ENCODE measurements at regions not wholly inside any gene's neighbourhood (a gene's known extent, or its start where the extent isn't known, plus 50 kb on each side); places are given as distances from the start of the nearest gene placed in this dataset.

DNA sequence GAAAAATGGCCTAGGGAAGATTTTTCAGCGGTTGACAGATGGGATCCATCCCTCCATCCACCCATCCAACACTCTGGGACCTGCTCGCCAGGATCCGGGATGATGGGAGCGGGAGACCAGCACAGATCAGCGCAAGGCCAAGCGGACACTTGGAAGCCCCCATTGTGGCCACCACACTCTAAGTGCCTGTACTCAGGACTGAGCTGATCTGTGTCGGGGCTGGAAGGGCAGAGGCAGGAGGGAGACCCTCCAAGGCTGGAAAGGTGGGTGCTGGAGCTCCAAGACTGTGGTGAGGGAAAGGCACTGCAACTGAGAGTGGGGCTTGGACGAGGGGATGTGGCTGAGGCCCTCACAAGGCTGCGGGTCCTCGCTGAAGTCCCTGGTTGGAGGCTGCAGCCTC, 91.8 kb upstream of the TRPM1 start:
- no peak for FAIRE-seq
- Histone ChIP-seq H3K9me3 (ENCODE audit: control insufficient read depth in 2 of 3, insufficient read depth in 1 of 3, low read length in 3 of 3) (peaks cover 0 to 8% (median 0%) of the 10 kb centered on the region in 3 donors), H3K9ac (ENCODE audit: low read length in 3 of 3) (no peak overlapping the region), H3K27me3 (ENCODE audit: control insufficient read depth, insufficient read depth, low read length) (no peaks in the 10 kb centered on the region), H3K36me3 (ENCODE audit: control insufficient read depth in 2 of 3, insufficient read depth in 3 of 3, low read length in 3 of 3) (no peaks in the 10 kb centered on the region), H3K27ac (ENCODE audit: low read depth in 2 of 2, low read length in 2 of 2) (no peak overlapping the region), H3K4me1 (ENCODE audit: control insufficient read depth in 2 of 3, insufficient read depth in 2 of 3, low read depth in 1 of 3, low read length in 3 of 3) (peaks cover 0 to 2% (median 0%) of the 10 kb centered on the region in 3 donors), H3K4me3 (ENCODE audit: low read length in 3 of 3) (no peak overlapping the region)
- TF ChIP-seq, protein P1, sequence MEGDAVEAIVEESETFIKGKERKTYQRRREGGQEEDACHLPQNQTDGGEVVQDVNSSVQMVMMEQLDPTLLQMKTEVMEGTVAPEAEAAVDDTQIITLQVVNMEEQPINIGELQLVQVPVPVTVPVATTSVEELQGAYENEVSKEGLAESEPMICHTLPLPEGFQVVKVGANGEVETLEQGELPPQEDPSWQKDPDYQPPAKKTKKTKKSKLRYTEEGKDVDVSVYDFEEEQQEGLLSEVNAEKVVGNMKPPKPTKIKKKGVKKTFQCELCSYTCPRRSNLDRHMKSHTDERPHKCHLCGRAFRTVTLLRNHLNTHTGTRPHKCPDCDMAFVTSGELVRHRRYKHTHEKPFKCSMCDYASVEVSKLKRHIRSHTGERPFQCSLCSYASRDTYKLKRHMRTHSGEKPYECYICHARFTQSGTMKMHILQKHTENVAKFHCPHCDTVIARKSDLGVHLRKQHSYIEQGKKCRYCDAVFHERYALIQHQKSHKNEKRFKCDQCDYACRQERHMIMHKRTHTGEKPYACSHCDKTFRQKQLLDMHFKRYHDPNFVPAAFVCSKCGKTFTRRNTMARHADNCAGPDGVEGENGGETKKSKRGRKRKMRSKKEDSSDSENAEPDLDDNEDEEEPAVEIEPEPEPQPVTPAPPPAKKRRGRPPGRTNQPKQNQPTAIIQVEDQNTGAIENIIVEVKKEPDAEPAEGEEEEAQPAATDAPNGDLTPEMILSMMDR (IDR thresholded peaks at IDR 0.05; ENCODE audit: borderline replicate concordance, extremely low read depth, insufficient read depth), result no peak
- no peak for DNase-seq
- intact Hi-C loops (cut with DNase I), result no loop called here

DNA sequence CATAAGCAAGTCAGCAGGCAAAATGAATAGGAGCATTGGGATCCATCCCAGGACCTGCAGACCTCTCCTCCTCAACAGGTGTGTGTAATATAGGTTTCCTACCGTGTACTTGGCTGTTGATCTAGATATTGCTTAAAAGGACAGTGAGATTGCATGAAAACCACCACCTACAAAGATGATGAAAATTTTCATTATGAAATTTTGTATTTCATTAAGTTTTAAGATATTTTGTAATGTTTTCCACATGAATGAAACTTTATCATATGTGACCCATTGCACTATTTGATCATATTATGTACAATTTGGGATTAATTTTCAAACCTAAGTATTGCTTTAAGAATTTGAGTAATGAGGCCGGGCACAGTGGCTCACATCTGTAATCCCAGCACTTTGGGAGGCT, 94.3 kb upstream of the TRPM1 start:
- no peaks in the 10 kb centered on the region for H3K9me3 ChIP-seq (ENCODE audit: control insufficient read depth in 2 of 3, insufficient read depth in 1 of 3, low read length in 3 of 3)
- H3K27me3 ChIP-seq (ENCODE audit: control insufficient read depth, insufficient read depth, low read length), result no peaks in the 10 kb centered on the region
- H3K4me3 ChIP-seq (ENCODE audit: low read length in 3 of 3), result no peak overlapping the region
- no peak overlapping the region for H3K9ac ChIP-seq (ENCODE audit: low read length in 3 of 3)
- no peak for DNase-seq
- H3K4me1 ChIP-seq (ENCODE audit: control insufficient read depth in 2 of 3, insufficient read depth in 2 of 3, low read depth in 1 of 3, low read length in 3 of 3), result peaks cover 0 to 11% (median 0%) of the 10 kb centered on the region in 3 donors
- TF ChIP-seq, protein P1 (IDR thresholded peaks at IDR 0.05; ENCODE audit: borderline replicate concordance, extremely low read depth, insufficient read depth), result no peak
- intact Hi-C loops (cut with DNase I), result no loop called here
- H3K27ac ChIP-seq (ENCODE audit: low read depth in 2 of 2, low read length in 2 of 2), result no peak overlapping the region
- H3K36me3 ChIP-seq (ENCODE audit: control insufficient read depth in 2 of 3, insufficient read depth in 3 of 3, low read length in 3 of 3), result no peaks in the 10 kb centered on the region
- FAIRE-seq, result no peak

GRCh38 chr15:31197497-31198414, 96.2 kb upstream of the TRPM1 start:
- no peaks in the 10 kb centered on the region for H3K9me3 ChIP-seq (ENCODE audit: control insufficient read depth in 2 of 3, insufficient read depth in 1 of 3, low read length in 3 of 3)
- no peak overlapping the region for H3K9ac ChIP-seq (ENCODE audit: low read length in 3 of 3)
- intact Hi-C loops (cut with DNase I), result no loop called here
- FAIRE-seq (no peak), DNase-seq (peak in 2 of 5 donors; percentile 25 to 75)
- H3K36me3 ChIP-seq (ENCODE audit: control insufficient read depth in 2 of 3, insufficient read depth in 3 of 3, low read length in 3 of 3), result no peaks in the 10 kb centered on the region
- peaks cover 0 to 12% (median 0%) of the 10 kb centered on the region in 3 donors for H3K4me1 ChIP-seq (ENCODE audit: control insufficient read depth in 2 of 3, insufficient read depth in 2 of 3, low read depth in 1 of 3, low read length in 3 of 3)
- H3K27me3 ChIP-seq (ENCODE audit: control insufficient read depth, insufficient read depth, low read length), result no peaks in the 10 kb centered on the region
- no peak overlapping the region for H3K4me3 ChIP-seq (ENCODE audit: low read length in 3 of 3)
- H3K27ac ChIP-seq (ENCODE audit: low read depth in 2 of 2, low read length in 2 of 2), result no peak overlapping the region
- TF ChIP-seq, protein P1 (IDR thresholded peaks at IDR 0.05; ENCODE audit: borderline replicate concordance, extremely low read depth, insufficient read depth), result peak; percentile 56
